PC-3 (cell line): ENCODE measurements at regions not wholly inside any gene's neighbourhood (a gene's known extent, or its start where the extent isn't known, plus 50 kb on each side); places are given as distances from the start of the nearest gene placed in this dataset.
"Not testable (repeated sequence)": the region's sequence is repeated elsewhere in the genome, so short reads cannot be mapped to it uniquely, and the experiment has no call there.

ENCODE experiments used
- ATAC-seq: fragments of 200-7000 bp; cut with Tn5 transposase; 2 replicates; pipeline ENCODE4 v1.9.1; 2020; ENCODE audit warnings: mild to moderate bottlenecking, moderate library complexity
- BruUV-seq: library from RNA; stranded (reverse); fragments of 400-500 nt; replicated peaks from 2 replicates; lab custom pipeline; 2021; lab: Mats Ljungman, UMichigan
- CTCF ChIA-PET: fragments of 300-600 bp; sonication (Branson Sonifier 250); formaldehyde crosslinking; loops from one replicate; lab custom pipeline; 2022; ENCODE audit warnings: antibody characterized with exemption; lab: Charles Lee
- POLR2A ChIA-PET: fragments of 300-600 bp; sonication (Branson Sonifier 250); formaldehyde crosslinking; loops from one replicate; lab custom pipeline; 2022; ENCODE audit warnings: antibody characterized with exemption; ENCODE audit not compliant: unreplicated experiment; lab: Charles Lee
- DNase-seq: peaks from one replicate; pipeline ENCODE4 v3.0.0-alpha.2; 2015
- H2AFZ ChIP-seq: fragments of 300-600 bp; sonication (generic); 2 replicates; pipeline ENCODE4 v1.6.0; 2016; ENCODE audit warnings: antibody characterized with exemption, low read length
- H3F3A ChIP-seq: fragments of 300-600 bp; sonication (generic); one replicate; pipeline ENCODE4 v1.6.0; 2017; ENCODE audit warnings: antibody characterized with exemption, low read length, control low read depth, mild to moderate bottlenecking; ENCODE audit not compliant: unreplicated experiment
- H3K27ac ChIP-seq: fragments of 300-600 bp; sonication (generic); 2 replicates; pipeline ENCODE4 v1.5.1; 2016; ENCODE audit warnings: mild to moderate bottlenecking, low read length
- H3K27me3 ChIP-seq: fragments of 300-600 bp; sonication (generic); 2 replicates; pipeline ENCODE4 v1.6.1; 2016; ENCODE audit warnings: low read length, mixed read lengths
- H3K36me3 ChIP-seq: fragments of 300-600 bp; sonication (generic); 2 replicates; pipeline ENCODE4 v1.6.1; 2016; ENCODE audit warnings: low read depth, mixed run types, low read length, mixed read lengths
- H3K4me1 ChIP-seq: fragments of 300-600 bp; sonication (generic); 2 replicates; pipeline ENCODE4 v1.5.1; 2016; ENCODE audit warnings: low read length; ENCODE audit not compliant: insufficient read depth
- H3K4me2 ChIP-seq: fragments of 300-600 bp; sonication (generic); 2 replicates; pipeline ENCODE4 v1.6.0; 2016; ENCODE audit warnings: low read length
- H3K4me3 ChIP-seq: fragments of 300-600 bp; sonication (generic); 2 replicates; pipeline ENCODE4 v1.5.1; 2016; ENCODE audit warnings: mild to moderate bottlenecking, low read length, mixed read lengths
- H3K79me2 ChIP-seq: fragments of 300-600 bp; sonication (generic); 2 replicates; pipeline ENCODE4 v1.6.1; 2017; ENCODE audit warnings: low read length, mixed read lengths
- H3K9ac ChIP-seq: fragments of 300-600 bp; sonication (generic); 2 replicates; pipeline ENCODE4 v1.6.0; 2016; ENCODE audit warnings: mild to moderate bottlenecking, low read length
- H3K9me2 ChIP-seq: fragments of 300-600 bp; sonication (generic); replicated peaks from 2 replicates; pipeline ENCODE4 v1.6.1; 2016; ENCODE audit warnings: mixed run types, low read length, mixed read lengths
- H3K9me3 ChIP-seq: fragments of 300-600 bp; sonication (generic); 2 replicates; pipeline ENCODE4 v1.6.1; 2016; ENCODE audit warnings: low read length, mixed read lengths
- H4K20me1 ChIP-seq: fragments of 300-600 bp; sonication (generic); 2 replicates; pipeline ENCODE4 v1.6.1; 2016; ENCODE audit warnings: low read length, mixed read lengths
- CTCF ChIP-seq: fragments of 300-600 bp; sonication (generic); conservative IDR thresholded peaks from 2 replicates; pipeline ENCODE4 v1.5.1; 2017; ENCODE audit warnings: antibody characterized with exemption, low read depth, mild to moderate bottlenecking, low read length
- EZH2 ChIP-seq: fragments of 300-600 bp; sonication (generic); IDR thresholded peaks from one replicate; pipeline ENCODE4 v1.6.1; 2017; ENCODE audit warnings: antibody characterized with exemption, mild to moderate bottlenecking, low read length; ENCODE audit not compliant: unreplicated experiment
- EZH2phosphoT487 ChIP-seq: fragments of 300-600 bp; sonication (generic); IDR thresholded peaks from 2 replicates; pipeline ENCODE4 v1.6.1; 2018; ENCODE audit warnings: mild to moderate bottlenecking, antibody characterized with exemption, low read length, borderline replicate concordance
- intact Hi-C: fragments of 100-400 bp; cut with micrococcal nuclease; formaldehyde crosslinking; loops from 2 replicates; pipeline ENCODE4 v1.9.0; 2023

GRCh38 chr22:34416022-34416860 lies 496.0 kb upstream of the LARGE1 start:
- Histone ChIP-seq H3K79me2 (no peaks in the 10 kb centered on the region), H3K9ac (no peak overlapping the region), H2AFZ (no peak overlapping the region), H3K9me2 (no peaks in the 10 kb centered on the region), H4K20me1 (no peaks in the 10 kb centered on the region), H3K4me1 (no peaks in the 10 kb centered on the region), H3K9me3 (no peaks in the 10 kb centered on the region), H3K27me3 (no peaks in the 10 kb centered on the region), H3K4me3 (no peak overlapping the region), H3F3A (no peaks in the 10 kb centered on the region), H3K27ac (no peak overlapping the region), H3K36me3 (no peaks in the 10 kb centered on the region), H3K4me2 (no peak overlapping the region)
- TF ChIP-seq CTCF (no peak), EZH2phosphoT487 (no peak), EZH2 (no peak)
- ChIA-PET CTCF (no interaction called here), POLR2A (no interaction called here)
- DNase-seq (no peak), ATAC-seq (no peak)
- intact Hi-C loops = no loop called here
- BruUV-seq = no TSS peak

- H3K9me2 ChIP-seq, CTCF ChIA-PET, H3K27ac ChIP-seq, H3K27me3 ChIP-seq, H3K79me2 ChIP-seq, H3K9ac ChIP-seq, H3K9me3 ChIP-seq, intact Hi-C loops, POLR2A ChIA-PET, ATAC-seq, H2AFZ ChIP-seq, BruUV-seq, DNase-seq, H3F3A ChIP-seq, H3K4me2 ChIP-seq, H4K20me1 ChIP-seq, H3K4me1 ChIP-seq, H3K36me3 ChIP-seq, H3K4me3 ChIP-seq: not testable (repeated sequence)
Observed at GRCh38 chr22:34422948-34423347, 502.7 kb upstream of the LARGE1 start.

DNA sequence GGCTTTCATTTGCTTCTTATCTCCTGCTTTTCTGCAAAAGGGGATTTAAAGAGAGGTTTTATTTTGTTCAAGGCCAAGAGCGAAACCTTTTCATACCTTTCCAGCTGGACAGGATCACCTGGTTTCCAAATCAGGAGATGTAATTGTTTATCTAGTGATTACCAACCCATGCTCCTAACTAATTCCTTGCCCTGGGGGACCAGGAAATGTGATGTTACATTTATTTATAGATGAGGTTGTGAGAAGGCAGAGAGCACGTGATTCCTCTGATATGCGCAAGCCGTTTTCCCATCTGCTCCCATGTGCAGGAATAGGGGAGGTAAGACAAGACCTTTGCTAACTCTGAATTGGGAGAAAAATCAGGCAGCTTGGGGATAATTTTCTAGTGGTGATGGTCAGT lies 507.2 kb upstream of the LARGE1 start:
- ChIA-PET CTCF (no interaction called here), POLR2A (no interaction called here)
- intact Hi-C loops = no loop called here
- BruUV-seq = no TSS peak
- Histone ChIP-seq H3K27ac (no peak overlapping the region), H3K9me3 (no peaks in the 10 kb centered on the region), H2AFZ (no peak overlapping the region), H3K36me3 (no peaks in the 10 kb centered on the region), H4K20me1 (no peaks in the 10 kb centered on the region), H3K27me3 (no peaks in the 10 kb centered on the region), H3F3A (no peaks in the 10 kb centered on the region), H3K9ac (no peak overlapping the region), H3K79me2 (no peaks in the 10 kb centered on the region), H3K9me2 (no peaks in the 10 kb centered on the region), H3K4me3 (no peak overlapping the region), H3K4me1 (no peaks in the 10 kb centered on the region), H3K4me2 (no peak overlapping the region)
- TF ChIP-seq EZH2phosphoT487 (no peak), EZH2 (no peak), CTCF (no peak)
- no peak for ATAC-seq
- DNase-seq = no peak
